ENCODE measurements at regions not wholly inside any gene's neighbourhood (a gene's known extent, or its start where the extent isn't known, plus 50 kb on each side); places are given as distances from the start of the nearest gene placed in this dataset.

DNA sequence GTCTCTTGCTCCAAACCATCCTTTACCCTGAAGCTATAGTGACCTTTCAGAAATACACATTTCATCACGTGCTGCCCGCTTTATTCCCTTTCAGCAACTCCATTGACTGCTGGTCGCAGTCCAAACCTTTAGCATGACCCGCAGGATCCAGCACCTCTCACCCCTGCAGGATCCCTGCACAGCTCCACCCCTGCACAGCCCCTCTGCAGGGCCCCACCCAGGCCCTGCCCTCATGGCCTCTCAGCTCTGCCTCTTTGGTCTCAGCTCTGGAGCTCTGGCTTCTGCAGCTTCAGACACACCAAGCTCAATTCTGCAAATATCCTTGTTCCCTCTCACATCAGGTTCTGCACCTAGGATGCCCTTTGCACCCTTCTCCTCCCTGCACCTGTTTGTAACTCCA lies 264.9 kb upstream of the C1orf174 start:
- no peak for TF ChIP-seq POLR2A (IDR thresholded peaks at IDR 0.05; ENCODE audit: low read depth, low read length)
- TF ChIP-seq TAF1 (IDR thresholded peaks at IDR 0.05; ENCODE audit: low read depth, low read length), result no peak
- no peak for TF ChIP-seq POLR2AphosphoS5 (IDR thresholded peaks at IDR 0.05; ENCODE audit: low read depth, low read length)
